Trophoblast cell (in vitro differentiated cells and primary cell): ENCODE measurements at regions not wholly inside any gene's neighbourhood (a gene's known extent, or its start where the extent isn't known, plus 50 kb on each side); places are given as distances from the start of the nearest gene placed in this dataset.

Experiments used
- DNase-seq, 2 donors: peaks; one replicate each; pipeline ENCODE4 v3.0.0-alpha.2; 2016
- H2AFZ ChIP-seq: 2 replicates; pipeline ENCODE4 v1.6.1; 2013; ENCODE audit warnings: low read length, moderate library complexity, mild to moderate bottlenecking; ENCODE audit not compliant: insufficient read depth, poor library complexity
- H2AK5ac ChIP-seq: 2 replicates; pipeline ENCODE4 v1.6.1; 2013; ENCODE audit warnings: mild to moderate bottlenecking, low read length
- H2BK120ac ChIP-seq: 2 replicates; pipeline ENCODE4 v1.6.1; 2013; ENCODE audit warnings: low read length, mild to moderate bottlenecking, moderate library complexity; ENCODE audit not compliant: insufficient read depth, poor library complexity
- H2BK12ac ChIP-seq: 2 replicates; pipeline ENCODE4 v1.6.1; 2013; ENCODE audit warnings: mild to moderate bottlenecking, low read length, moderate library complexity
- H2BK5ac ChIP-seq: 2 replicates; pipeline ENCODE4 v1.6.1; 2013; ENCODE audit warnings: low read length, low read depth, moderate library complexity, mild to moderate bottlenecking; ENCODE audit not compliant: poor library complexity
- H3K14ac ChIP-seq: 2 replicates; pipeline ENCODE4 v1.6.1; 2013; ENCODE audit warnings: mild to moderate bottlenecking, low read length
- H3K18ac ChIP-seq: 2 replicates; pipeline ENCODE4 v1.6.1; 2013; ENCODE audit warnings: mild to moderate bottlenecking, low read length
- H3K23ac ChIP-seq: 2 replicates; pipeline ENCODE4 v1.6.1; 2013; ENCODE audit warnings: low read length
- H3K27ac ChIP-seq: 2 replicates; pipeline ENCODE4 v1.5.1; 2013; ENCODE audit warnings: low read depth, mild to moderate bottlenecking, inconsistent platforms, low read length, moderate library complexity
- H3K27me3 ChIP-seq: 2 replicates; pipeline ENCODE4 v1.6.1; 2013; ENCODE audit warnings: inconsistent platforms, mild to moderate bottlenecking, low read length, moderate library complexity; ENCODE audit not compliant: insufficient read depth
- H3K36me3 ChIP-seq, 2 experiments: 1 replicate in 1 of 2; 2 replicates in 1 of 2; pipeline ENCODE4 v1.6.1; 2013; ENCODE audit warnings: low read length in 2 of 2, mild to moderate bottlenecking in 2 of 2, moderate library complexity in 1 of 2; ENCODE audit not compliant: insufficient read depth in 2 of 2, control insufficient read depth in 1 of 2
- H3K4ac ChIP-seq: 2 replicates; pipeline ENCODE4 v1.6.1; 2013; ENCODE audit warnings: low read depth, mild to moderate bottlenecking, low read length, moderate library complexity
- H3K4me1 ChIP-seq, 2 experiments: 1 replicate in 1 of 2; 2 replicates in 1 of 2; pipeline ENCODE4 v1.6.1; 2013; ENCODE audit warnings: low read length in 2 of 2, mild to moderate bottlenecking in 2 of 2, moderate library complexity in 1 of 2; ENCODE audit not compliant: insufficient read depth in 2 of 2, control insufficient read depth in 1 of 2
- H3K4me2 ChIP-seq: 2 replicates; pipeline ENCODE4 v1.6.1; 2013; ENCODE audit warnings: inconsistent platforms, mild to moderate bottlenecking, low read length, moderate library complexity
- H3K4me3 ChIP-seq: 2 replicates; pipeline ENCODE4 v1.5.1; 2013; ENCODE audit warnings: mild to moderate bottlenecking, low read depth, low read length, inconsistent platforms
- H3K79me1 ChIP-seq: one replicate; pipeline ENCODE4 v1.6.1; 2013; ENCODE audit warnings: low read length
- H3K79me2 ChIP-seq: 2 replicates; pipeline ENCODE4 v1.6.1; 2013; ENCODE audit warnings: low read length, mild to moderate bottlenecking; ENCODE audit not compliant: control insufficient read depth, insufficient read depth, poor library complexity
- H3K9ac ChIP-seq: 2 replicates; pipeline ENCODE4 v1.6.1; 2013; ENCODE audit warnings: mild to moderate bottlenecking, low read length
- H3K9me3 ChIP-seq: 2 replicates; pipeline ENCODE4 v1.6.1; 2013; ENCODE audit warnings: low read depth, mild to moderate bottlenecking, control low read depth, inconsistent platforms, low read length; ENCODE audit not compliant: insufficient read depth
- H4K12ac ChIP-seq: 2 replicates; pipeline ENCODE4 v1.6.1; 2013; ENCODE audit warnings: low read depth, mild to moderate bottlenecking, low read length, moderate library complexity
- H4K8ac ChIP-seq: 2 replicates; pipeline ENCODE4 v1.6.1; 2013; ENCODE audit warnings: low read depth, mild to moderate bottlenecking, low read length, moderate library complexity
- H4K91ac ChIP-seq: one replicate; pipeline ENCODE4 v1.6.1; 2013; ENCODE audit warnings: low read depth, mild to moderate bottlenecking, low read length, moderate library complexity
- WGBS: extraction: QIAGEN DNeasy Blood & Tissue Kit; methylation state at CpG from one replicate; pipeline ENCODE4 v1.1.7; 2013; ENCODE audit warnings: missing lambda C conversion rate; ENCODE audit not compliant: insufficient read length, insufficient coverage; ENCODE audit errors: extremely low coverage; 5-methylcytosine and 5-hydroxymethylcytosine counted together

DNA sequence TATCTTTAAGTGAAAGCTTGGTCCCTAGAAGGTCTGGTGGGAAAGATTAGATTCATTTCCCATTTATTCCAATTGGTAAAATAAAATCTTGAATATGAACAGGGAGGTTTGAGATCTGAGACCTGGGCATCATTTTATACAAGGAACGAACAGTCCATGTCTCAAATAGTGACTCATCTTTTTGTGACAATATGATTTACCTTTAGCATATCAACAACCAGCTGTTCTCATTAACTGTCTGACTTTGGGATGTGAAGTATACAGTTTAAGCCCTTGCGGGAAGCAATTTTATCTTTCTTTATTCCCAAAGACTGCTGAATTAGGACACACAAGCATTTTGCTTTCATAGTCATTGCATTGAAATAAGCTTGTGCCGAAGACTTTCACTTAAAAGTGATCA lies 691.6 kb downstream of the ETS1 start:
- Histone ChIP-seq H2BK120ac (no peak overlapping the region), H3K4me1 (no peaks in the 10 kb centered on the region), H2AK5ac (no peak overlapping the region), H3K18ac (no peak overlapping the region), H3K27ac (no peak overlapping the region), H3K14ac (no peak overlapping the region), H3K9ac (no peak overlapping the region), H2BK5ac (no peak overlapping the region), H4K12ac (no peak overlapping the region), H3K4me2 (no peak overlapping the region), H3K79me2 (no peaks in the 10 kb centered on the region), H2BK12ac (no peak overlapping the region), H3K4ac (no peak overlapping the region), H3K79me1 (no peaks in the 10 kb centered on the region), H4K91ac (no peak overlapping the region), H4K8ac (no peak overlapping the region), H3K9me3 (peaks cover 7% of the 10 kb centered on the region), H3K23ac (no peak overlapping the region), H3K36me3 (no peaks in the 10 kb centered on the region), H2AFZ (no peak overlapping the region), H3K4me3 (no peak overlapping the region), H3K27me3 (no peaks in the 10 kb centered on the region)
- WGBS: no CpG with 5 or more reads among the region's 3 CpGs
- no peak for DNase-seq

DNA sequence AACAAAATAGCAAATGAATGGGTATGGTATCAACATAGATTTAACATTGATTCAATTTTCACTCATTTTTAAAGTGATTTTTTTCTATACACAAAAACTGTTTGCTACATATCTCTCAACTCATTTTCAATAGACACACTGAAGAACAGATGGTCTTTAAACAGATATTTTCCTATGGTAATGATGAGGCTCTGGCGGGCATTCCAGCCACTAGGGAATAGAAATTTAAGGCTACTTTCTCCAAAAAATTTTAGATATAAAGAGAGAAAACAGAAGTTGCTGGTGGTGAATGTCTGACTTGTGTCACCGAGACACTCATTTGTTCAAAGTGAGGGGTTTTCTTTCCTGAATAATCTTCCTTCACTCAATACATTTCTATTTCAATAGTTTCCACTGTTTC lies 693.0 kb downstream of the ETS1 start:
- no peaks in the 10 kb centered on the region for H3K36me3 ChIP-seq
- peaks cover 7% of the 10 kb centered on the region for H3K9me3 ChIP-seq
- DNase-seq: no peak
- no peaks in the 10 kb centered on the region for H3K27me3 ChIP-seq
- H2BK12ac ChIP-seq: no peak overlapping the region
- no peak overlapping the region for H3K4me3 ChIP-seq
- H4K12ac ChIP-seq: no peak overlapping the region
- H4K91ac ChIP-seq: no peak overlapping the region
- H3K23ac ChIP-seq: no peak overlapping the region
- H3K27ac ChIP-seq: no peak overlapping the region
- H3K79me2 ChIP-seq: no peaks in the 10 kb centered on the region
- no peaks in the 10 kb centered on the region for H3K4me1 ChIP-seq
- H2BK5ac ChIP-seq: no peak overlapping the region
- no peak overlapping the region for H3K4me2 ChIP-seq
- no peak overlapping the region for H3K14ac ChIP-seq
- H2AK5ac ChIP-seq: no peak overlapping the region
- no peak overlapping the region for H3K18ac ChIP-seq
- no peak overlapping the region for H2BK120ac ChIP-seq
- H2AFZ ChIP-seq: no peak overlapping the region
- WGBS: no CpG with 5 or more reads among the region's 2 CpGs
- no peak overlapping the region for H4K8ac ChIP-seq
- no peak overlapping the region for H3K4ac ChIP-seq
- H3K9ac ChIP-seq: no peak overlapping the region
- no peaks in the 10 kb centered on the region for H3K79me1 ChIP-seq

DNA sequence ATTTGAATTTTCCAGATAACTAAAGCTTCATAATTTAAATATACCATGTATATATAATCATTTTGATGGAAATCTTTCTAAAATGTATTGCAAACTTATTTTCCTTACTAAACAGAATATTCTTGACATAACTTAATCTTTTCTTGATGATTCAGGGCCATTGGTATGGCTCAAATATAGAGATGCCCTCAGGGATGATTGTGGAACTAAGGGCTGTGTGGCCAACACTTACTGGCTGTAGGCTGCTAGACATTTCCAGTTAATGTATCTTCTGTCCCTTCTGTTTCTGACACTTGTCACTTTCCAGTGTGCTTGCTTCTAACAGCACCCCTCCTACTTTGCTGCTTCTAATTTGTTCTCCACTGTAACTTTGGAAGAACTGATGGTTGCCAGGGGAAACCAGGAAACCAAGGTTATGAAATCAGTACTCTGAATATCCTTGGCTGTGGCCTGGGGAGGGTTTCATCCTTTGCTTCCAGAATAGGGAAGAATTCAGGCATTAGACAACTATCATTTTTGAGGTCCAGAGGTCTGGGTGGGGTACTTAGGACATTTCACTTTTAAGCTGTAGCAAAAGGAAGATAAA lies 697.2 kb downstream of the ETS1 start:
- H3K79me1 ChIP-seq: no peaks in the 10 kb centered on the region
- H2BK5ac ChIP-seq: no peak overlapping the region
- no peak overlapping the region for H2AK5ac ChIP-seq

DNA sequence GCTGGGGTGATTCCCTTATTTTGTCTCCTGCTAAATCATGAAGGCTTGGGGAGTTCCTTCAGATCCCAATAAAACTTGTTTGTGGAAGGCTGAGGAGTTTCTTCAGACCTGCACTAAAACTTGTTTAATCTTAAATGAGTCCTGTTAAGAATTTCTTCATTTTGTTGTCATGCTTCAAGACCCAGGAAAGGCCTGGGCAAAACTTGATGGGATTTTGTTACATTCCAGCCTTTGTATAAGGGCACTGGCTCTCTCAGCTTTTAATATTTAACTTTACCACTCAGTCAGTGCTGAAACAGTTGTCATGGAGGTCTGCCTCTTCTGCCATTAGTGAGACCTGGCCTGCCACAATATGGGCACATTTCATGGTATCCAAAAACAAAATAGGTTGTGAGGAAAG lies 699.0 kb downstream of the ETS1 start:
- Histone ChIP-seq H2BK12ac (no peak overlapping the region), H3K4me1 (no peaks in the 10 kb centered on the region), H3K9me3 (peaks cover 4% of the 10 kb centered on the region), H2BK5ac (no peak overlapping the region), H3K36me3 (no peaks in the 10 kb centered on the region), H3K79me2 (no peaks in the 10 kb centered on the region), H3K4me2 (no peak overlapping the region), H4K8ac (no peak overlapping the region), H3K79me1 (no peaks in the 10 kb centered on the region), H3K9ac (no peak overlapping the region), H3K23ac (no peak overlapping the region), H3K27ac (no peak overlapping the region), H3K27me3 (no peaks in the 10 kb centered on the region), H2AFZ (no peak overlapping the region), H3K4me3 (no peak overlapping the region), H2BK120ac (no peak overlapping the region), H3K4ac (no peak overlapping the region), H3K14ac (no peak overlapping the region), H3K18ac (no peak overlapping the region), H4K12ac (no peak overlapping the region), H2AK5ac (no peak overlapping the region), H4K91ac (no peak overlapping the region)
- no peak for DNase-seq

More for the DNA sequence above, 697.2 kb downstream of the ETS1 start:
- peaks cover 3% of the 10 kb centered on the region for H3K9me3 ChIP-seq
- H3K4me3 ChIP-seq: no peak overlapping the region
- no peak overlapping the region for H4K91ac ChIP-seq
- no peak overlapping the region for H3K27ac ChIP-seq
- DNase-seq: peak; percentile 30 to 63
- no peaks in the 10 kb centered on the region for H3K27me3 ChIP-seq
- H3K79me2 ChIP-seq: no peaks in the 10 kb centered on the region
- H2AFZ ChIP-seq: no peak overlapping the region
- no peak overlapping the region for H3K14ac ChIP-seq
- no peak overlapping the region for H3K23ac ChIP-seq
- H3K18ac ChIP-seq: no peak overlapping the region
- no peak overlapping the region for H3K4me2 ChIP-seq
- H4K12ac ChIP-seq: no peak overlapping the region
- H3K36me3 ChIP-seq: no peaks in the 10 kb centered on the region
- H3K9ac ChIP-seq: no peak overlapping the region
- H3K4me1 ChIP-seq: no peaks in the 10 kb centered on the region
- no peak overlapping the region for H4K8ac ChIP-seq
- H2BK120ac ChIP-seq: no peak overlapping the region
- no peak overlapping the region for H3K4ac ChIP-seq
- H2BK12ac ChIP-seq: no peak overlapping the region
